ENCODE measurements at regions not wholly inside any gene's neighbourhood (a gene's known extent, or its start where the extent isn't known, plus 50 kb on each side); places are given as distances from the start of the nearest gene placed in this dataset.

- no peaks in the 10 kb centered on the region for H3K36me3 ChIP-seq (ENCODE audit: insufficient read depth, low read length)
- TF ChIP-seq CTCF (conservative IDR thresholded peaks at IDR 0.05; ENCODE audit: low read length) (no peak), EZH2phosphoT487 (IDR thresholded peaks at IDR 0.05; ENCODE audit: borderline replicate concordance, low read depth, low read length) (no peak)
- ChIA-PET POLR2A (interaction anchor here (1.4 kb wide), 1 partner anchor 11 kb away, joined by 5 read pairs; no protein-coding TSS in a partner anchor), CTCF (ENCODE audit: unreplicated experiment) (no interaction called here)
- no peaks in the 10 kb centered on the region for H3K9me2 ChIP-seq (ENCODE audit: insufficient read depth, low read length)
- no peak overlapping the region for H3K4me3 ChIP-seq (ENCODE audit: low read depth, low read length, poor library complexity, severe bottlenecking)
- H3K4me1 ChIP-seq (ENCODE audit: insufficient read depth, low read length, poor library complexity, severe bottlenecking): no peaks in the 10 kb centered on the region
- H3K4me2 ChIP-seq (ENCODE audit: low read length): no peak overlapping the region
- H4K20me1 ChIP-seq (ENCODE audit: insufficient read depth, low read length): no peaks in the 10 kb centered on the region
- BruUV-seq (replicated peaks): no TSS peak
- no peak overlapping the region for H2AFZ ChIP-seq (ENCODE audit: low read length)
- no peak overlapping the region for H3K27ac ChIP-seq (ENCODE audit: low read depth, low read length, poor library complexity, severe bottlenecking)
- no peaks in the 10 kb centered on the region for H3K9me3 ChIP-seq (ENCODE audit: low read length)
- intact Hi-C loops (cut with micrococcal nuclease; ENCODE audit: unreplicated experiment): no loop called here
- DNase-seq (ENCODE audit: low spot score): no peak
- no peaks in the 10 kb centered on the region for H3K79me2 ChIP-seq (ENCODE audit: insufficient read depth, low read depth, low read length)
Observed at GRCh38 chr5:20087299-20087698, 99.3 kb upstream of the CDH18 start.

GRCh38 chr5:20077186-20077585, 89.2 kb upstream of the CDH18 start:
- Histone ChIP-seq H3K27ac (ENCODE audit: low read depth, low read length, poor library complexity, severe bottlenecking) (no peak overlapping the region), H3K36me3 (ENCODE audit: insufficient read depth, low read length) (no peaks in the 10 kb centered on the region), H4K20me1 (ENCODE audit: insufficient read depth, low read length) (no peaks in the 10 kb centered on the region), H3K4me2 (ENCODE audit: low read length) (no peak overlapping the region), H3K4me3 (ENCODE audit: low read depth, low read length, poor library complexity, severe bottlenecking) (no peak overlapping the region), H3K9me2 (ENCODE audit: insufficient read depth, low read length) (no peaks in the 10 kb centered on the region), H2AFZ (ENCODE audit: low read length) (no peak overlapping the region), H3K4me1 (ENCODE audit: insufficient read depth, low read length, poor library complexity, severe bottlenecking) (no peaks in the 10 kb centered on the region), H3K79me2 (ENCODE audit: insufficient read depth, low read depth, low read length) (no peaks in the 10 kb centered on the region), H3K9me3 (ENCODE audit: low read length) (no peaks in the 10 kb centered on the region)
- CTCF ChIA-PET (ENCODE audit: unreplicated experiment): no interaction called here
- intact Hi-C loops (cut with micrococcal nuclease; ENCODE audit: unreplicated experiment): no loop called here
- POLR2A ChIA-PET: no interaction called here
- BruUV-seq (replicated peaks): no TSS peak
- TF ChIP-seq CTCF (conservative IDR thresholded peaks at IDR 0.05; ENCODE audit: low read length) (no peak), EZH2phosphoT487 (IDR thresholded peaks at IDR 0.05; ENCODE audit: borderline replicate concordance, low read depth, low read length) (no peak)
- no peak for DNase-seq (ENCODE audit: low spot score)

- intact Hi-C loops (cut with micrococcal nuclease; ENCODE audit: unreplicated experiment): no loop called here
- Histone ChIP-seq H4K20me1 (ENCODE audit: insufficient read depth, low read length) (no peaks in the 10 kb centered on the region), H3K9me3 (ENCODE audit: low read length) (no peaks in the 10 kb centered on the region; the same call in 1 of the 2 replicates), H3K36me3 (ENCODE audit: insufficient read depth, low read length) (no peaks in the 10 kb centered on the region), H3K4me1 (ENCODE audit: insufficient read depth, low read length, poor library complexity, severe bottlenecking) (no peaks in the 10 kb centered on the region), H3K27ac (ENCODE audit: low read depth, low read length, poor library complexity, severe bottlenecking) (no peak overlapping the region), H3K79me2 (ENCODE audit: insufficient read depth, low read depth, low read length) (no peaks in the 10 kb centered on the region), H3K4me2 (ENCODE audit: low read length) (no peak overlapping the region), H3K4me3 (ENCODE audit: low read depth, low read length, poor library complexity, severe bottlenecking) (no peak overlapping the region), H2AFZ (ENCODE audit: low read length) (no peak overlapping the region), H3K9me2 (ENCODE audit: insufficient read depth, low read length) (no peaks in the 10 kb centered on the region)
- ChIA-PET POLR2A (interaction anchor here (1.5 kb wide), 1 partner anchor 19 kb away, joined by 3 read pairs; no protein-coding TSS in a partner anchor), CTCF (ENCODE audit: unreplicated experiment) (no interaction called here)
- DNase-seq (ENCODE audit: low spot score): no peak
- TF ChIP-seq CTCF (conservative IDR thresholded peaks at IDR 0.05; ENCODE audit: low read length) (no peak), EZH2phosphoT487 (IDR thresholded peaks at IDR 0.05; ENCODE audit: borderline replicate concordance, low read depth, low read length) (no peak)
- BruUV-seq (replicated peaks): no TSS peak
Observed at GRCh38 chr5:20056933-20057332, 68.9 kb upstream of the CDH18 start.

Data from OCI-LY7 (cell line).